GM12878 (cell line): ENCODE measurements at regions not wholly inside any gene's neighbourhood (a gene's known extent, or its start where the extent isn't known, plus 50 kb on each side); places are given as distances from the start of the nearest gene placed in this dataset.

ENCODE experiments used
- ATAC-seq: fragments of 200-7000 bp; cut with Tn5 transposase; 3 replicates; pipeline ENCODE4 v1.9.1; 2020; ENCODE audit warnings: mild to moderate bottlenecking, moderate library complexity
- BruUV-seq: library from RNA; stranded (reverse); fragments of 400-500 nt; replicated peaks from 2 replicates; lab custom pipeline; 2021; lab: Mats Ljungman, UMichigan
- CTCF ChIA-PET: fragments of 300-600 bp; sonication (Branson Sonifier 250); formaldehyde crosslinking; extraction: SDS; loops from one replicate; lab custom pipeline; 2021; ENCODE audit warnings: inconsistent platforms; lab: Yijun Ruan, JAX
- POLR2A ChIA-PET: fragments of 350-600 bp; formaldehyde crosslinking; extraction: SDS; loops from one replicate; lab custom pipeline; 2021; ENCODE audit warnings: inconsistent platforms; lab: Charles Lee
- RAD21 ChIA-PET: fragments of 300-600 bp; sonication (Branson Sonifier 250); formaldehyde crosslinking; loops from one replicate; lab custom pipeline; 2023; ENCODE audit warnings: antibody characterized with exemption; ENCODE audit not compliant: unreplicated experiment; lab: Charles Lee
- SMC1A ChIA-PET: fragments of 300-600 bp; sonication (Branson Sonifier 250); formaldehyde crosslinking; loops from one replicate; lab custom pipeline; 2023; ENCODE audit not compliant: unreplicated experiment, uncharacterized antibody; lab: Charles Lee
- DNase-seq: peaks from one replicate; pipeline ENCODE4 v3.0.0-alpha.2; 2011; ENCODE audit warnings: low read depth, low spot score
- FAIRE-seq: peaks from 3 replicates; lab custom pipeline; 2011; peaks lifted over from hg19 to GRCh38; lab: Jason Lieb, UNC
- H2AFZ ChIP-seq: 2 replicates; pipeline ENCODE4 v1.6.0; 2011; ENCODE audit warnings: low read depth, low read length, control low read depth; ENCODE audit not compliant: control insufficient read depth
- H3K27ac ChIP-seq: 2 replicates; pipeline ENCODE4 v1.5.1; 2011; ENCODE audit warnings: control low read depth; ENCODE audit not compliant: control insufficient read depth, insufficient read depth
- H3K27me3 ChIP-seq, 2 experiments: replicated peaks in 1 of 2; 2 replicates each; pipeline versions ENCODE4 v1.6.0 to v1.6.1; 2011; ENCODE audit warnings: low read length in 1 of 2; ENCODE audit not compliant: control insufficient read depth in 2 of 2, insufficient read depth in 2 of 2
- H3K36me3 ChIP-seq, 2 experiments: 2 replicates each; pipeline ENCODE4 v1.5.1; 2011; ENCODE audit warnings: low read length in 1 of 2; ENCODE audit not compliant: control insufficient read depth in 2 of 2, insufficient read depth in 2 of 2
- H3K4me1 ChIP-seq: 2 replicates; pipeline ENCODE4 v1.6.1; 2011; ENCODE audit warnings: mild to moderate bottlenecking, low read length, moderate library complexity, mixed read lengths; ENCODE audit not compliant: control insufficient read depth, insufficient read depth
- H3K4me2 ChIP-seq: 2 replicates; pipeline ENCODE4 v1.6.0; 2011; ENCODE audit warnings: control low read depth; ENCODE audit not compliant: control insufficient read depth, insufficient read depth
- H3K4me3 ChIP-seq: fragments of 200-600 bp; sonication (generic); 2 replicates; pipeline ENCODE4 v1.5.1; 2016
- H3K79me2 ChIP-seq: 2 replicates; pipeline ENCODE4 v1.6.0; 2011; ENCODE audit warnings: low read length; ENCODE audit not compliant: control insufficient read depth, insufficient read depth
- H3K9ac ChIP-seq: 2 replicates; pipeline ENCODE4 v1.8.0; 2011; ENCODE audit warnings: low read length, control low read depth, mixed read lengths; ENCODE audit not compliant: control insufficient read depth, insufficient read depth
- H3K9me3 ChIP-seq: replicated peaks from 3 replicates; pipeline ENCODE4 v1.5.1; 2011; ENCODE audit warnings: mild to moderate bottlenecking, low read length; ENCODE audit not compliant: control insufficient read depth, insufficient read depth
- H4K20me1 ChIP-seq: 2 replicates; pipeline ENCODE4 v1.6.0; 2011; ENCODE audit not compliant: control insufficient read depth, insufficient read depth
- BRCA1 ChIP-seq: IDR thresholded peaks from 2 replicates; pipeline ENCODE4 v1.6.1; 2011; ENCODE audit warnings: low read depth, low read length, improper control_type of control experiment
- RUNX3 ChIP-seq: IDR thresholded peaks from 2 replicates; pipeline ENCODE4 v1.6.1; 2012; ENCODE audit warnings: low read length, inconsistent platforms
- SIX5 ChIP-seq: IDR thresholded peaks from 2 replicates; pipeline ENCODE4 v1.6.1; 2011; ENCODE audit warnings: mild to moderate bottlenecking, low read depth, low read length, moderate library complexity; ENCODE audit not compliant: severe bottlenecking
- SMARCA5 ChIP-seq: fragments of 450-650 bp; IDR thresholded peaks from 2 replicates; pipeline ENCODE4 v1.6.1; 2017; ENCODE audit warnings: mild to moderate bottlenecking
- TCF12 ChIP-seq: IDR thresholded peaks from 2 replicates; pipeline ENCODE4 v1.6.1; 2011; ENCODE audit warnings: low read depth, mild to moderate bottlenecking, low read length
- ZNF274 ChIP-seq: IDR thresholded peaks from one replicate; pipeline ENCODE4 v1.8.0; 2011; ENCODE audit not compliant: insufficient read length, insufficient read depth
- WGBS: methylation state at CpG from one replicate; pipeline ENCODE4 v1.1.6; 2016; ENCODE audit warnings: low lambda C conversion rate; ENCODE audit not compliant: insufficient replicate concordance, insufficient coverage; ENCODE audit errors: missing lambda C conversion rate; 5-methylcytosine and 5-hydroxymethylcytosine counted together
- in situ Hi-C: fragments of 300-500 bp; cut with MboI; formaldehyde crosslinking; loops from 9 replicates; pipeline ENCODE4 v1.14.3; 2018; ENCODE audit warnings: mixed read lengths
- intact Hi-C: fragments of 100-400 bp; cut with micrococcal nuclease; formaldehyde crosslinking; loops from one replicate; pipeline ENCODE4 v1.14.2; 2022; ENCODE audit not compliant: unreplicated experiment
- TF ChIP-seq, protein P1 (sequence below): fragments of 450-650 bp; IDR thresholded peaks from 2 replicates; pipeline ENCODE4 v1.6.1; 2016; ENCODE audit warnings: mild to moderate bottlenecking, moderate library complexity, borderline replicate concordance
- TF ChIP-seq, protein P2 (sequence below): fragments of 450-650 bp; IDR thresholded peaks from 2 replicates; pipeline ENCODE4 v1.6.1; 2014; ENCODE audit warnings: mild to moderate bottlenecking

DNA sequence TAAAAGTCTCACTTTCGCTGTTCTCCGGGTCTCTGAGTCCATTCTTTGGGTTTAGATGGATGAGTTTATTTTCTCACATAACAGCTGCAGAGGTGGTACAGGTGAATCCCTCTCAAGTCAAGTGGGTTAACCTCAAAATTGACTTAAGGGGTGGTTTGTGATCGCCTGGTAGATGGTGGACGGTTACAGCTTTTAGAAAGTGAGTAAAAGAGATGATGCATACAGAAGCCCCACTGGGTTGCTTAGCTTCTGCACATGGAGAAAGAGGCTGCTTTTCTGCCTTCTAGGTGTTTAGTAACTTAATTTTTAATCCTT lies 146.7 kb downstream of the TRIM27 start:
- H3K9me3 ChIP-seq, result peaks cover 2% of the 10 kb centered on the region; the same call in 2 of the 3 replicates
- peaks cover 0 to 12% of the 10 kb centered on the region in 2 experiments; a peak in 3 of 4 replicates for H3K27me3 ChIP-seq
- no TSS peak for BruUV-seq
- TF ChIP-seq SIX5 (no peak), RUNX3 (no peak), TCF12 (no peak), SMARCA5 (no peak), ZNF274 (no peak), BRCA1 (no peak)
- TF ChIP-seq, protein P1, sequence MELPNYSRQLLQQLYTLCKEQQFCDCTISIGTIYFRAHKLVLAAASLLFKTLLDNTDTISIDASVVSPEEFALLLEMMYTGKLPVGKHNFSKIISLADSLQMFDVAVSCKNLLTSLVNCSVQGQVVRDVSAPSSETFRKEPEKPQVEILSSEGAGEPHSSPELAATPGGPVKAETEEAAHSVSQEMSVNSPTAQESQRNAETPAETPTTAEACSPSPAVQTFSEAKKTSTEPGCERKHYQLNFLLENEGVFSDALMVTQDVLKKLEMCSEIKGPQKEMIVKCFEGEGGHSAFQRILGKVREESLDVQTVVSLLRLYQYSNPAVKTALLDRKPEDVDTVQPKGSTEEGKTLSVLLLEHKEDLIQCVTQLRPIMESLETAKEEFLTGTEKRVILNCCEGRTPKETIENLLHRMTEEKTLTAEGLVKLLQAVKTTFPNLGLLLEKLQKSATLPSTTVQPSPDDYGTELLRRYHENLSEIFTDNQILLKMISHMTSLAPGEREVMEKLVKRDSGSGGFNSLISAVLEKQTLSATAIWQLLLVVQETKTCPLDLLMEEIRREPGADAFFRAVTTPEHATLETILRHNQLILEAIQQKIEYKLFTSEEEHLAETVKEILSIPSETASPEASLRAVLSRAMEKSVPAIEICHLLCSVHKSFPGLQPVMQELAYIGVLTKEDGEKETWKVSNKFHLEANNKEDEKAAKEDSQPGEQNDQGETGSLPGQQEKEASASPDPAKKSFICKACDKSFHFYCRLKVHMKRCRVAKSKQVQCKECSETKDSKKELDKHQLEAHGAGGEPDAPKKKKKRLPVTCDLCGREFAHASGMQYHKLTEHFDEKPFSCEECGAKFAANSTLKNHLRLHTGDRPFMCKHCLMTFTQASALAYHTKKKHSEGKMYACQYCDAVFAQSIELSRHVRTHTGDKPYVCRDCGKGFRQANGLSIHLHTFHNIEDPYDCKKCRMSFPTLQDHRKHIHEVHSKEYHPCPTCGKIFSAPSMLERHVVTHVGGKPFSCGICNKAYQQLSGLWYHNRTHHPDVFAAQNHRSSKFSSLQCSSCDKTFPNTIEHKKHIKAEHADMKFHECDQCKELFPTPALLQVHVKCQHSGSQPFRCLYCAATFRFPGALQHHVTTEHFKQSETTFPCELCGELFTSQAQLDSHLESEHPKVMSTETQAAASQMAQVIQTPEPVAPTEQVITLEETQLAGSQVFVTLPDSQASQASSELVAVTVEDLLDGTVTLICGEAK, result no peak
- TF ChIP-seq, protein P2, sequence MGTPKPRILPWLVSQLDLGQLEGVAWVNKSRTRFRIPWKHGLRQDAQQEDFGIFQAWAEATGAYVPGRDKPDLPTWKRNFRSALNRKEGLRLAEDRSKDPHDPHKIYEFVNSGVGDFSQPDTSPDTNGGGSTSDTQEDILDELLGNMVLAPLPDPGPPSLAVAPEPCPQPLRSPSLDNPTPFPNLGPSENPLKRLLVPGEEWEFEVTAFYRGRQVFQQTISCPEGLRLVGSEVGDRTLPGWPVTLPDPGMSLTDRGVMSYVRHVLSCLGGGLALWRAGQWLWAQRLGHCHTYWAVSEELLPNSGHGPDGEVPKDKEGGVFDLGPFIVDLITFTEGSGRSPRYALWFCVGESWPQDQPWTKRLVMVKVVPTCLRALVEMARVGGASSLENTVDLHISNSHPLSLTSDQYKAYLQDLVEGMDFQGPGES, result no peak
- 5% methylated on average over 4 of the region's 4 CpGs for WGBS
- no peak overlapping the region for H3K9ac ChIP-seq
- SMC1A ChIA-PET, result no interaction called here
- CTCF ChIA-PET, result interaction anchor here (0.9 kb wide), 1 partner anchor 60 kb away, joined by 3 read pairs; no protein-coding TSS in a partner anchor
- RAD21 ChIA-PET, result no interaction called here
- ATAC-seq (no peak), FAIRE-seq (no peak), DNase-seq (no peak)
- POLR2A ChIA-PET, result no interaction called here
- H3K79me2 ChIP-seq, result no peaks in the 10 kb centered on the region
- in situ Hi-C loops, result loop anchor here (10.0 kb wide), 1 partner anchor 58 kb away; no protein-coding TSS in a partner anchor
- no peaks in the 10 kb centered on the region for H3K4me1 ChIP-seq
- no peaks in the 10 kb centered on the region for H3K36me3 ChIP-seq
- intact Hi-C loops, result no loop called here
- H3K4me2 ChIP-seq, result no peak overlapping the region
- H3K4me3 ChIP-seq, result no peak overlapping the region
- H4K20me1 ChIP-seq, result no peaks in the 10 kb centered on the region
- H3K27ac ChIP-seq, result no peak overlapping the region
- H2AFZ ChIP-seq, result no peak overlapping the region
